Ectodermal cell (in vitro differentiated cells): ENCODE measurements at regions not wholly inside any gene's neighbourhood (a gene's known extent, or its start where the extent isn't known, plus 50 kb on each side); places are given as distances from the start of the nearest gene placed in this dataset.
"Not testable (repeated sequence)": the region's sequence is repeated elsewhere in the genome, so short reads cannot be mapped to it uniquely, and the experiment has no call there.

Source experiments
- H3K27ac ChIP-seq: 2 replicates; pipeline ENCODE4 v1.7.0; 2013; ENCODE audit warnings: mild to moderate bottlenecking, low read depth, low read length; ENCODE audit not compliant: insufficient read depth, poor library complexity, severe bottlenecking
- H3K27me3 ChIP-seq: 2 replicates; pipeline ENCODE4 v1.7.0; 2013; ENCODE audit warnings: mild to moderate bottlenecking, low read length; ENCODE audit not compliant: insufficient read depth, control insufficient read depth, poor library complexity, severe bottlenecking
- H3K36me3 ChIP-seq: one replicate; pipeline ENCODE4 v1.7.0; 2013; ENCODE audit warnings: low read length; ENCODE audit not compliant: control insufficient read depth, insufficient read depth
- H3K4me1 ChIP-seq: one replicate; pipeline ENCODE4 v1.7.0; 2013; ENCODE audit warnings: low read length; ENCODE audit not compliant: control insufficient read depth, insufficient read depth
- H3K4me3 ChIP-seq: 2 replicates; pipeline ENCODE4 v1.7.0; 2013; ENCODE audit warnings: low read depth, low read length, control low read depth; ENCODE audit not compliant: insufficient read depth
- H3K9me3 ChIP-seq: 2 replicates; pipeline ENCODE4 v1.7.0; 2013; ENCODE audit warnings: mild to moderate bottlenecking, low read length, moderate library complexity; ENCODE audit not compliant: control insufficient read depth
- WGBS, 2 experiments: methylation state at CpG; one replicate each; pipeline ENCODE4 v1.1.7; 2013; ENCODE audit warnings: missing lambda C conversion rate in 2 of 2; 5-methylcytosine and 5-hydroxymethylcytosine counted together

GRCh38 chr10:45211576-45211975 lies 103.8 kb downstream of the OR13A1 start:
- Histone ChIP-seq H3K36me3 (no peaks in the 10 kb centered on the region), H3K27me3 (no peaks in the 10 kb centered on the region), H3K27ac (no peak overlapping the region), H3K9me3 (peaks cover 2% of the 10 kb centered on the region), H3K4me3 (no peak overlapping the region), H3K4me1 (no peaks in the 10 kb centered on the region)

DNA sequence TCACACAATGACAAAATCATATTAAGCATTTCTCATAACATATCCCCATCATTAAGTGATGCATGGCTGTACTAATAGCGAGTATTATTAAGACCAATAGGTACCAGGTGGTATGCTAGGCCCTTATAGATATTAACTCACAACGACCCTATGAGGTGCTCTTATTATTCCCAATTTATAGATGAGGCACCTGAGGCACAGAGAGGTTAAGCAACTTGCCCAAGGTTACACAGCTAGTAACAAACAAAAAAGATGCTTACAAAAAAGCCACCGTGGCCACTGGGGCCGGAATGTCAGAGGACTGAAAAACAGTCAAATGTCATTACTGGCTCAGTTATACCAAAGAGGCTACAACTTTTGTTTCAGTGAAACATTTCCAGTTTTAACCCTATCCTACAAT lies 96.0 kb downstream of the OR13A1 start:
- no peaks in the 10 kb centered on the region for H3K4me1 ChIP-seq
- H3K9me3 ChIP-seq = no peaks in the 10 kb centered on the region
- WGBS, 2 experiments = 86% methylated on average over 4 of the region's 4 CpGs
- H3K36me3 ChIP-seq = no peaks in the 10 kb centered on the region
- no peak overlapping the region for H3K27ac ChIP-seq
- no peak overlapping the region for H3K4me3 ChIP-seq
- H3K27me3 ChIP-seq = no peaks in the 10 kb centered on the region

- Histone ChIP-seq H3K27ac (no peak overlapping the region), H3K27me3 (no peaks in the 10 kb centered on the region), H3K9me3 (no peaks in the 10 kb centered on the region), H3K4me3 (no peak overlapping the region), H3K36me3 (no peaks in the 10 kb centered on the region), H3K4me1 (no peaks in the 10 kb centered on the region)
These were observed 94.5 kb downstream of the OR13A1 start for GRCh38 chr10:45220931-45221330.

DNA sequence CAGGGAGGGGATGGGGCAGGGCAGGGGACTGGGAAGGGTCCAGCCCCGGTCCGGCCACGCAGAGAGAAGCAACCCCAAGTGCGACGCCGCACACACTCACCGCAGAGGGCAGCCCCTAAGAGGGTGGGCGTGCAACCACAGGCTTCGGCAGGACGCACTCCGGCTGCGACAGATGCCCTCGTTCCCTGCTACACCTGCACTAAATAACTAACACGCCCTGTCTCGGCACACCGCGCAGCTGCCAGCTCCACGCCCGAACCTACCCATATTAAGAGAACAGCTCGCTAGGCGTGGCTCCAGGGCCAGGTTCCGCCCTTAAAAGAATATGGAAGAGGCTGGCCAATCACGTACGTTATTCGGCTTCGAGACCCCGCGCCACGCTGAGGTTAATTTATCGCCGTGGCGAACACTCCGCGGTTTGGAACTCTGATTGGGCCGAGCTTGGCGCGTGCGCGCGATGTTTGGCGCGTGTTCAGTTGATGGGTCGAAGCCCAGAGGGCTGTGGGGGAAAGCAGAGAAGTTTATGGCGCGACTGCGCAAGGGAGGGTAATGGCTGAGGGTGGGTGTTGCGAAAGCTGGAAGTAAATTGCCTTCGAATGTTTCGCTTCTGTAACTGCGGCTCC lies 91.1 kb downstream of the OR13A1 start:
- Histone ChIP-seq H3K27me3 (no peaks in the 10 kb centered on the region), H3K4me1 (no peaks in the 10 kb centered on the region), H3K4me3 (no peak overlapping the region), H3K27ac (no peak overlapping the region), H3K36me3 (no peaks in the 10 kb centered on the region), H3K9me3 (no peaks in the 10 kb centered on the region)
- 95 to 97% methylated on average over 50 of the region's 50 CpGs for whole genome bisulfite sequencing, 2 experiments

DNA sequence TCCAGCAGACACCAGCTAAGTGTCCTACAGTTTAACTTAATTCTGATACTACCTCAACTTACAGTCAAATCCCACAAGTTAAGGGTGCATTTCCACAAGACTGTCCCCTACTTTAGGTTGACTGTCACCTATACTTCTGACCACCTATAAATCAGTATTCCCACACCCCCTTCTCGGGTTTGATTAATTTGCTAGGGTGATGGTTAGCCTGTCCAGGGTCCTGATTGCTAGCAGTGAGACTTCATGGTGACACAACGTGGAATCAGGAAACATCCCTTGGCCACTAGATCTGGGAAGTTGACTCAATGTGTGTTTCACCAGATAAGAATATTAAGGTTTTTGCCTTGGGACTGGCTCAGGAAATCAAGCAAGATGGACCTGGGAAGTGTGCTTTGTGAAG lies 88.4 kb downstream of the OR13A1 start:
- Histone ChIP-seq H3K36me3 (no peaks in the 10 kb centered on the region), H3K4me1 (no peaks in the 10 kb centered on the region), H3K27ac (no peak overlapping the region), H3K9me3 (peaks cover 2% of the 10 kb centered on the region), H3K4me3 (no peak overlapping the region), H3K27me3 (no peaks in the 10 kb centered on the region)
- 68 to 71% methylated on average over 1 to 2 of the region's 2 CpGs for WGBS, 2 experiments

- Histone ChIP-seq H3K36me3 (no peaks in the 10 kb centered on the region), H3K27me3 (no peaks in the 10 kb centered on the region), H3K9me3 (peaks cover 2% of the 10 kb centered on the region), H3K4me3 (no peak overlapping the region), H3K4me1 (no peaks in the 10 kb centered on the region), H3K27ac (no peak overlapping the region)
- 67 to 88% methylated on average over 1 of the region's 1 CpG for WGBS, 2 experiments
These were observed 88.0 kb downstream of the OR13A1 start for GRCh38 chr10:45227456-45227855.

DNA sequence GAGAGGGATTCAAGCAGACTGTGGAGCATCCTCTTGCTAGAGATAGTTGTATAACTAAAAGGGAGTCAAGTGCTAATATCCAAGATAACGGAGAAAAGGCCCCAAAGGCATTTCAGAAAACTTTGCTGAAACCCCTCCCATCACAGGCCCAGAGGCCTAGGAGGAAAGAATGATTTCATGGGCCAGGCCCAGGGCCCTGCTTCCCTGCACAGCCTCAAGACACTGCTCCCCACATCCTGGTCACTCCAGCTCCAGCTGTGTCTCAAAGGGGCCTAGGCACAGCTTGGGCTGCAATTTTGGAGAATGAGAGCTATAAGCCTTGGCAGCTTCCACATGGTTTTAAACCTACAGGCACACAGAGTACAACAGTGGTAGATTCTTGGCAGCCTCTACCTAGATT lies 85.6 kb downstream of the OR13A1 start:
- Histone ChIP-seq H3K36me3 (no peaks in the 10 kb centered on the region), H3K27ac (no peak overlapping the region), H3K27me3 (no peaks in the 10 kb centered on the region), H3K4me3 (no peak overlapping the region), H3K4me1 (no peaks in the 10 kb centered on the region), H3K9me3 (peaks cover 2% of the 10 kb centered on the region)
- WGBS, 2 experiments = 86 to 92% methylated on average over 1 of the region's 1 CpG

GRCh38 chr10:45235260-45235769 lies 80.1 kb downstream of the OR13A1 start:
- H3K36me3 ChIP-seq, H3K9me3 ChIP-seq, H3K4me1 ChIP-seq, H3K4me3 ChIP-seq, H3K27ac ChIP-seq, H3K27me3 ChIP-seq: not testable (repeated sequence)
- 49 to 52% methylated on average over 13 of the region's 13 CpGs for WGBS, 2 experiments

DNA sequence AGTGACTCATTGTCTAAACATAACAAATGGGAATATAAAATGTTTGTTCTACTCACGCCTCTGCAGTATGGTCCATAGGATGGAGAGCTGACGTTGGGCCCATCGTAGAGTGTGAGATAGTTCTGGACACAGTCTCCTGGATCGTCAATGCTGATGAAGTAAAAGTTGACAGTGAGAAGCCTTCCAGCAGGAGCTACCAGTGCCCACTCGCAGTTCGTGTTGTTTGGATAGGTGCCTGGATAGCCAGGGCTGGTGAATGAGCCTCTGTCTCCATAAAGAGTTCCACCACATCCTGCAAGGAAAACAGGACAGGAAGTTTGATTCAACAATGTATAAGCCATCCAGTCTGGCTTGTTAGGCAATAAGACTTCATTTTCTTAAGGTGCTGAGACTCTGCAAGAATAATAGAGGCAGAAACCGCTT lies 79.6 kb downstream of the OR13A1 start:
- 90 to 94% methylated on average over 7 of the region's 7 CpGs for WGBS, 2 experiments
- H3K36me3 ChIP-seq = no peaks in the 10 kb centered on the region
- H3K27ac ChIP-seq = no peak overlapping the region
- no peak overlapping the region for H3K4me3 ChIP-seq
- H3K9me3 ChIP-seq = no peaks in the 10 kb centered on the region
- no peaks in the 10 kb centered on the region for H3K27me3 ChIP-seq
- no peaks in the 10 kb centered on the region for H3K4me1 ChIP-seq

- Histone ChIP-seq H3K9me3 (no peaks in the 10 kb centered on the region), H3K4me1 (no peaks in the 10 kb centered on the region), H3K4me3 (no peak overlapping the region), H3K27me3 (no peaks in the 10 kb centered on the region), H3K27ac (no peak overlapping the region), H3K36me3 (no peaks in the 10 kb centered on the region)
- 88 to 93% methylated on average over 4 of the region's 5 CpGs for WGBS, 2 experiments
These were observed 76.5 kb downstream of the OR13A1 start for GRCh38 chr10:45238896-45239295.

- no peaks in the 10 kb centered on the region for H3K4me1 ChIP-seq
- WGBS, 2 experiments = 81 to 83% methylated on average over 11 of the region's 11 CpGs
- H3K27ac ChIP-seq = no peak overlapping the region
- H3K4me3 ChIP-seq = no peak overlapping the region
- no peaks in the 10 kb centered on the region for H3K36me3 ChIP-seq
- no peaks in the 10 kb centered on the region for H3K27me3 ChIP-seq
- no peaks in the 10 kb centered on the region for H3K9me3 ChIP-seq
These were observed 75.8 kb downstream of the OR13A1 start for GRCh38 chr10:45239642-45240041.
